CD4-positive, alpha-beta T cell treated with Interleukin-15 for 4 hours (primary cell): ENCODE measurements at regions not wholly inside any gene's neighbourhood (a gene's known extent, or its start where the extent isn't known, plus 50 kb on each side); places are given as distances from the start of the nearest gene placed in this dataset.
"Not testable (repeated sequence)": the region's sequence is repeated elsewhere in the genome, so short reads cannot be mapped to it uniquely, and the experiment has no call there.

Experiments
- DNase-seq: peaks from one replicate; pipeline ENCODE4 v3.0.0-alpha.2; 2020; ENCODE audit warnings: low spot score

- not testable (repeated sequence) for DNase-seq
Measured at GRCh38 chr11:123344188-123344587, 85.9 kb upstream of the GRAMD1B start.

DNA sequence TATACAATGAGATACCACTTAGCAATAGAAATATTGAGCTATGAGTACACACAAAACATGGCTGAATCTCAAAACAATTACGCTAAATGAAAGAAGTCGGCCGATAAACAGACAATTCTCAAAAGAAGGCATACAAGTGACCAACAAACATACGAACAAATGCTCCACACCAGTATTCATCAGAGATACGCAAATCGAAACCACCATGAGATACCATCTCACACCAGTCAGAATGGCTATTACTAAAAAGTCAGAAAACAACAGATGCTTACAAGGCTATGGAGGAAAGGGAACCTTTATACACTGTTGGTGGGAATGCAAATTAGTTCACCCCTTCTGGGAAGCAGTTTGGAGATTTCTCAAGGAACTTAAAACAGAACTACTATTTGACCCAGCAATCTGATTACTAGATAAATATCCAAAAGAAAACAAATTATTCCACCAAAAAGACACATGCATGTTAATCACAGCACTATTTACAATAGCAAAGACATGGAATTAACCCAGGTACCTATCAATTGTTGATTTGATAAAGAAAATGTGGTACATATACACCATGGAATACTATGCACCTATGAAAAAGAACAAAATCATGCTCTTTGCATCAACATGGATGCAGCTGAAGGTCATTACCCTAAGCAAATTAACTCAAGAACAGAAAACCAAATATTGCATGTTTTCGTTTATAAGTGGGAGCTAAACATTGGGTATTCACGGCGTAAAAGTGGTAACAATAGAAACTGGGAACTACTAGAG, 90.9 kb upstream of the GRAMD1B start:
- no peak for DNase-seq

- no peak for DNase-seq
Measured at GRCh38 chr11:123338266-123338800, 91.7 kb upstream of the GRAMD1B start.

DNA sequence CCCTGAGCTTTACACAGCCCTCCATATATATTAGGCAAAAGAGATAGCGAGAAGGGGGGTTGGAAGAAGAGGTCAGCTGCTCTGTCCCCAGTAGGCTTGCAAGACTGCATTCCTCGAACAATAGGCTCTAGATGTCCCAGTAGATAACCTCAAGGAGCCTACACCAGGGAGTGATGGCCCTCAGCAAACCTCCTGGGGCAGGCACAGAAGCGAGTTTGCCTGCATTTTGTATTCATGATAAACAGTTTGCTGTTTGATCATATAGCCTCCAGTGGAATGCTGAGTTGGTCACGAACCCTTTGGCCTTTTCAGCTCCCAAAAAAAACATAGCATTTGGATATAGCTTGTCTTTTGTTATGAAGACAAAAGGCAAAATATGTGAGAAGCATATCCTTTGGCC, 95.1 kb upstream of the GRAMD1B start:
- DNase-seq, result no peak

GRCh38 chr11:123332577-123332976, 97.5 kb upstream of the GRAMD1B start:
- DNase-seq, result not testable (repeated sequence)

DNA sequence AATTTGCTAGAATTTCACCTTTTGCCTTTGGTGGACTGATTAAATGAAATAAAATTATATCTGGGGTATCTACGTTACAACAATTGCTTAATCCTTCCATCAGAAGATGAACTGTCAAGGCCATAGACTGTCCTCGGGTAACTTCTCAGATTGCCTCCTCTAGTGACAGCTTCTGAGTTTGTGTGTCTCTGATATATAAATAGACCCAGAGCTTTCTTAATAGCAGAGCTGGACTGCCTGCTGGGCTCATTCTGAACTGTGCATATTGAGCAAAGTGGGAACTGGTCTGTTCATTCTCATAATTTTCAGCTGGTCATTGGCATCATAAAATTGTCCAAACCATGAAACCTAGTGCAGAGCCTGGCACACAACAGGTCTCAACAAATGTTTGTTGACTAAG, 99.1 kb upstream of the GRAMD1B start:
- DNase-seq, result no peak

DNA sequence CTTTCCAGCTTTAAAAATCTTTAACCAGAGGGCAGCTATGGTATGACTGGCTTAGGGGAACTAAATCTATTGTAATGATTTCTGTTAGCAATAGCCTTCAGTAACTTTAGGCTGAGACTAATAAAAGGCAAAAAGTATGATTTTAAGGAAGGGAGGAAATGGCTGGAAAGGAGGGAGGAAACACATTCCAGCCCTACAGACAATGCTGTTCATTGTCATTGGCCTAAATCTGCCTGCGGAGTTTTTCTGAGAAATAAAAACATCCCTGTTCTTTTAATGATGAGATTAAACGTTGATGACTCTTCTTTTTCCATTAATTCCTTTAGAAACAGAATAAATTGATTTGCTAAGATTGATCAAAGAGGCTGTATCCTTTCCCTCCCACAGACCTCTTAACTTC, 99.6 kb upstream of the GRAMD1B start:
- DNase-seq, result no peak

DNA sequence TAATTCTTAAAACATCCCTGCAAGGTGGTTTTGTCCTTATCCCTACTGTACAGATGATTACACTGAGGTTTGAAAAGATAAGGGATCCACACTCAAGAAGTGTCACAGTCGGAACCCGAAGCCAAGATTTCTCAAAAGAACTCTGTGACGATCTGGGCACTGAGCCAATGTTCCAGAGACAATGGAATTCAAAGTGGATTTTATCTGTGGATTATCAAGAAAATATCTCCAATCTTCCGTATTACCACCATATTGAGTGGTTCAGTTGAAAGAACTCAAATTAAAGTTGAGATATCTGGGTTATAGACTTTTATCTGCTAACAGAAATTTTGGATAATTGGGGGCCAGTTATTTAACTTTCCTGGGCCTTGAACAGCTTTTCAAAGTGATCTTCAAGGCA, 100.0 kb upstream of the GRAMD1B start:
- no peak for DNase-seq

- DNase-seq, result no peak
Measured at GRCh38 chr11:123328281-123328867, 101.7 kb upstream of the GRAMD1B start.

GRCh38 chr11:123325533-123325932, 104.5 kb upstream of the GRAMD1B start:
- no peak for DNase-seq

GRCh38 chr11:123323568-123323967, 106.5 kb upstream of the GRAMD1B start:
- no peak for DNase-seq

GRCh38 chr11:123321636-123322035, 108.4 kb upstream of the GRAMD1B start:
- no peak for DNase-seq

GRCh38 chr11:123318623-123319022, 111.4 kb upstream of the GRAMD1B start:
- DNase-seq, result no peak

DNA sequence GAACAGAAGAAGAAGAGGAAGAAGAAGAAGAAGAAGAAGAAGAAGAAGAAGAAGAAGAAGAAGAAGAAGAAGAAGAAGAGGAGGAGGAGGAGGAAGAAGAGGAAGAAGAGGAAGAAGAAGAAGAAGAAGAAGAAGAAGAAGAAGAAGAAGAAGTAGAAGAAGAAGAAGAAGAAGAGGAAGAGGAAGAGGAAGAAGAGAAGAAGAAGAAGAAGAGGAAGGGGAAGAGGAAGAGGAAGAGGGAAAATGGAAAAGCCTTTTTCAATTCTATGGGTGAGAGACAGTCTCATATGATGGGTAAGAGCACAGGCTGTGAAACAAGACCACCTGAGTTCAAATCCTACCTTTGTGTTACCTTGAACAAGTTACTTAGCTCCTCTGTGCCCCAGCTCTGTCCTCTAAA, 111.9 kb upstream of the GRAMD1B start:
- DNase-seq, result not testable (repeated sequence)

DNA sequence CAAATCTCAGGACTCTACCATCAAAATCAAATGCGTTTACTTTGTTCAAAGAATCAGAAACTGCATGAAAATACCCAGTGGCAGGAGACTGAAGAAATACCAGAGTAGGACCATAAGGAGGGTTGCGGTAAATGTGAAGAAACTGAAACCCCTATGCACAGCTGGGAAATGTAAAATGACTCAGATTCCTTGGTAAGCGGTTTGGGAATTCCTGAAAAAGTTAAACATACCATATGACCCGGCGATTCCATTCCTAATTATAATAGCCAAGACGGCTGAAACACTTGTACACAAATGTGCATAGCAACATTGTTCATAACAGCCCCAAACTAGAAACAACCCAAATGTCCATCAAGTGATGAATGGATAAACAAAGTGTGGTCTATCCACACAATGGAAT, 114.1 kb upstream of the GRAMD1B start:
- no peak for DNase-seq

DNA sequence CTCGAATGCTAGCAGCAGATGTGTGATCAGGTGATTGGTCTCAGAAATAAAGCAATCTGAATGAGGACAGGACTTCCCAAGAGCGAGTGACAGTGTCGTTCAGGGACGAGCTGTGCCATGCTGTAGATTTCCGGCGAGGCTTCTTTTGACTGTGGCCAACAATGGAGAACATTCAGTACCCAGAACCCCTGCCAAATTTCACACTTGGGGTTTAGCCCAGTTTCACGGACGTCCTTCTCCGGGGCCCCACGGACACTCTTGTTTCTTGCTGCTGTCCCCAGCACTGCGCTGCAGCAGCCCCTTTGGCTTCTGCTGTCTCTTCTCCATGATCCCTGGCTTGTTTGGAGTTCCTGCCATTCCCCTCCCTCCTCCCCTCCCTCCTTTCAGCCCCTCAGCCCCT, 115.1 kb upstream of the GRAMD1B start:
- no peak for DNase-seq

GRCh38 chr11:123313262-123313661, 116.8 kb upstream of the GRAMD1B start:
- DNase-seq, result no peak

- no peak for DNase-seq
Measured at GRCh38 chr11:123308077-123308476, 113.0 kb upstream of the CLMP start.

- no peak for DNase-seq
Measured at GRCh38 chr11:123307276-123307675, 112.2 kb upstream of the CLMP start.

DNA sequence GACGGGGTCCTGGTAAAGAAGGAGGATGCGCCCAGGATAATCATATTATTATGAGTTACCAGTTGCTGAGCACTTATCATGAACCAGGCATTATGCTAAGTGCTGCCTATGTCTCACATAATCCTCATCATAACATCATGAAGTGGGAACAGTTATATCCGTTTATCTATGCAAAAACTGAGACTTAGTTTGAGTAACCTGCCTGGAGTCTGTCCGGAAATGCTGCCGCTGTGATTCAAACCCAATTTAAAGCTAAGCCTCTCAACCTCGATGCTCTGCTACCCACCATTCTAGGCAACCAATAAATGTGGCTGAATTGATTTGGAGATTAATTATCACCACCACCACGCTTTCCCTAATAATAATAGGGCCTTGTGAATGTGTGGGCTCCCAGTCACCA, 111.5 kb upstream of the CLMP start:
- no peak for DNase-seq

- no peak for DNase-seq
Measured at GRCh38 chr11:123305601-123306375, 110.7 kb upstream of the CLMP start.

DNA sequence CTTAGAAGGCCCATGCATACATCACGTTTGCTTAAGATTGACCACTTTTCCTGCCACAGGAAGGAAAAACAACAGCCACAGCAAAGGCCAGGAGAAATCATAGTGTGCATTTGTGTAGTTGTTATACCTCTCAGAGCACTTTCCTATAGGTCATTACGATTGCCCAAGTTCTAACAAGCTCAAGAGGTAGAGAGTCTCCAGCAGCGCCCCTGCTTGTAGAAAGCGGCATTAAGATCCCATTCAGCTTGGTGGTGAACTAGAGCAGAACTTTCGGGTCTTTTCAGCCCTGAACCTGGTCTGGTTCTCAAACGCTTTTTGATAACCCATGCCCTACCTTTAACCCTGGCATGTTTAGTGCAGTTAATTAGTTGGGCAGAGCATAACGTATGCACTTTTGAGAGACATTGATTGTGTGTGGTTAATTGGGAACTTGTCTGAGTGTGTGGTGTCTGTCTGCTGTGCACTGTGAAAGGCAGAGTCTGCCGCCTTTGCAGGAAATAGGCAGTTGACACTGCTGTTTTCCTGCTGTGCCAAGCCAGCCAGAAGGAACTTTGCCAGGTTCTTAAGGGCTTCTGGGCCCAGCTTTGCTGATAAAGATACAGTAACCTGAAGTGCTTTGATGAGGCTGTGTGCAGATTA, 109.9 kb upstream of the CLMP start:
- no peak for DNase-seq
